ENCODE measurements at regions not wholly inside any gene's neighbourhood (a gene's known extent, or its start where the extent isn't known, plus 50 kb on each side); places are given as distances from the start of the nearest gene placed in this dataset.

DNA sequence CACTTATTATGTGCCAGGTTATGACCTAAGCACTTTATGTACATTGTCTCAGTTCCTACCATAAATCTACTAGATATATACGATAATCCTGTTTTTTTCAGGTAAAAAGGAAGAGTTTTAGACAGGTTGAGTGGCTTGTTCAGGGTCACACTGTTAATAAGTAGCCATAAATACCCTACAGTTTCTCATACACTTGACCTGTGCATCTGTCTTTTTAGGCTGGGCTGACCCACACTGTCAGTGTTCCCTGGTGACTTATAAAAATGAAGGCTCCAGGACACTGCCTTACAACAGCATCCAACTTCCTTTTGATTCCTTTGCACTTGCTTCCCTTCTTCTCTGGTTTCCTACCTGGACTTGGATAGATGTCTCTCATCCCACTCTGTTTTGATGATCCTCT, 78.2 kb upstream of the PAQR3 start:
- no peak for DNase-seq

DNA sequence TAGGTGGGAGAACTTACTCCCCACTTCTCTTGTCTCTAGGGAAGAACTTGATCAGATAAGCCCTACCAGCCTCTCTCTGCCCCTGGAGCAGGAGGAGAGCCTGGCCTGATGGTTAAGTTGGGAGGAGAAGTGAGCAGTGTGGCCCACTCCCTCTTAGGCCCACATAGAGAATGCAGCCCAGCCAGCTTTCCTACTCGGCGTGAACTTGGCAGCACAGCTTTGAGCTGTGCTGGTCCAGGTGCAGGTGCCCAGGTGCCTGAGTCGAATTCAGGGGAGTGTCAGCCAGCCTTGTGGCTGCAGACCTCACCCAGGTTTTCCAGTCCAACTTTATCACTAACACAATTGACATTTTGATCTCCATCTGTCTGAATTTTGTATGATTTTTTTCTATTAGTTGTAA, 77.6 kb upstream of the PAQR3 start:
- no peak for DNase-seq

DNA sequence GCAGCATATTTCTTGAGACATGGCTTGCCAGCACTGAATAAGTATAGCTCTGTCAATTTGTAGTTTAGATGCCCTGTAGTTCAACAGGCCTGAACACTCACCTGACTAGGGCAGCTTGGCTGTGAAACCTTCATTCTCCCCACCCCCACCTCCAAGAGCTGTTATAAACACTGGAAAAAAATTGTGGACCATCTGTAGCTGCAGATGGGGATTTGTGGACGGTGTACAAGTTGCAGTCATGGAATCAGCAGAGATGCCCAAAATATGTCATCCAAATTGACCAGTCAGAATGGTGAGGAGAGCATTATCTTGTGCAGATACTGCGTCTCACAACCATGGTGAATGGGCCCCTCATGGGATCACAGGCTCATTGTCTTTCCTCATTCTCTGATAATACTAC, 76.2 kb upstream of the PAQR3 start:
- DNase-seq = no peak

DNA sequence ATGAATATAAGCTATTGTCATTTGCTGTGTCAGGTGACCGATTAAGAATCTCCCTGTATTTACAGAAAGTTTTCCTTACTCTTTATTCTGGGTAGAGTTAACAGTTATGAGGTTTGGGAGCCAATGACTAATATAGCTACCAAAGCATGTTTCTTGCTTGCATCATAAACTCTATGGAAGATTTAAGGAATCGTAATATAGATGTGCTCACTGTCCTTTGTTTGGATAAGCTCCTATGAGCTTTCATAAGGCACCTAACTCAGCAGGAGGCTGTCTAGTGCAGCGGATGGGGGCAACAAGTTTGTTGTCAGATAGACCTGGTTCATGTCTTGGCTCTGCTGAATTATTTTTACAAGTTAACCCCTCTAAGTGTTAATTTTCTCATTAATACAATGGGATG, 75.0 kb upstream of the PAQR3 start:
- DNase-seq = no peak

DNA sequence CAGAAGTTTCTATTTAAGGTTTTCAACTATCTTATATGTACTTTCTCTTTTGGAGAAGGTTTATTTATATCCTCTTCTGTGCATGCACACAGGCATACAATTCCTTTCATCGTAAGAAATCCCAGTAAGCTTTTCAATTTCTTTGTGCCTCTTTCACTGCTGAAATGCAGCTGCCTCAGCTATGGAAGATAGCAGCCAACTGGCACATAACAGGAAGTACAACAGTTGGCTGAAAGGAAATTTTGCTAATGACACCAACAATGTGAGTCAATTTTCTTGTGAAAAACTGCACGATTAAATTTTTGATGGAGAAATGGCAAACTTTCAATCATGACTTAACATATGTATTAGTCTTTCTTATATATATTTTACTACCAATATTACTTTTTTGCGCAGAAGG, 74.5 kb upstream of the PAQR3 start:
- no peak for DNase-seq

DNA sequence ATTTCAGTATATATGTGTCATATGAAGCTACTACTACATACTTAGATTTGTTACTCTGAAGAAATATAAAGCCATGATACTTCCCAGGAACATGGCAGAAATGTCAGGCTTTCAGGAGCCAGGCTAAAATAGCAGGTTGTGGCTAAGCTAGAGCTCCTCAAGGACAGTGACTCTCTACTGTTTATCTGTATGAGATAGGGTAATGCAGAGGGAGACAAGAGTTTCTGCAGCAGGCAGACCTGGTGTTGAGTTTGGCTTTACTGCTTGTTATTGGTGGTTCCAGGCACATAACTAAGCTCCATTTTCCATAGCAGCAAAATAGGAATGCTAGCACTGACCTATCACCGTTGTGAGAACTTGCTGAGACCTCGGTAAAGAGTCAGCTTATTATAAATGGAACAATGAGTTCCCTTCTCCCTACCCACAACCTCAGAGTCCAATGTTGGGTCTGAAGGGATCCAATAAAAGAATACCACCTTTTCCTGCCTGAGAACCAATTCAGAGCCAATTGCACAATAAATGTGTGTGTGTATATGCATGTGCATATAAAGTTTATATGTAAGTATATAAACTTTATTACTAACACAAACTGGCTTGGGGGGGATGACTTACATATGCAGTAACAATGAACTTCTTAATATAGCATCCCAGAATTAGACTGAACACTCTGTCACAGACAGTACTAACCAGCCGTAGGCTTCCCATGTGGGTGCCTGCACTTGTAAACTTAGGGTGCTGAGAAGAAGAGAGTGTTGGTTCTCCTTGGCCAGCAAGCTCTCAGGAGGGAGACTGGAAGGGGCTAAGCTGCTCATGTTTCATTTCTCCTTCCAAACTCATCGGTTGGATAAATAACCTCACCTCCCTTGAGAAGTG, 51.9 kb upstream of the PAQR3 start:
- DNase-seq = no peak

DNA sequence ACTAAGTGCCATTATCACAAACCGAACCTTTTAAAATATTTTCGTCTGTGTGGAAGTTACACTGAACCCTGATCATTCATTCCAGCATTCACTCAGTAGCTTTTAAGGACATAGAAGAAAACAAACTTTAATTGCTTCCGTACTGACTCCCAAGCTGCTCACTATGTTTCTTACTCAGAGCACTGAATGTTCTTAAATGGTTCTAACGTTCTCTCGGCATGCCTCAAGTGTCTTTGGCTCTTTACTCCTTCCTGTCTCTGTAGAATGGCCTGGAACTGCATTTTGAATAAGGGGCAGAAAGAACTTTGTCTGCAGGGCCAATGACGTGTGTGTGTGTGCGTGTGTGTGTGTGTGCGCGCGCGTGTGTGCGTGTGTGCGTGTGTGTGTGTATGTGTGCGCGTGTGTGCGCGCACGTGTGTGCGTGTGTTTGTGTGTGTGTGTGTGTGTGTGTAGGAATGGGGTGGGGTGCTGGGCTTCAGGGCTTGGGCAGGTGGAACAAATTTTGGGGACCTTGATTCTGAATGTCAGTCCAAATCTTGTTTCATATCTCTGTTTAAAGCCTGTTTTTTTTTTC, 50.5 kb upstream of the PAQR3 start:
- DNase-seq = no peak
